Mesothelial cell of epicardium (in vitro differentiated cells): ENCODE measurements at regions not wholly inside any gene's neighbourhood (a gene's known extent, or its start where the extent isn't known, plus 50 kb on each side); places are given as distances from the start of the nearest gene placed in this dataset.

Experiments
- DNase-seq, 2 experiments: peaks; one replicate each; pipeline ENCODE4 v3.0.0; 2021; ENCODE audit warnings: low spot score in 2 of 2; ENCODE audit not compliant: unreplicated experiment in 2 of 2
- H3K27ac Mint-ChIP-seq: 2 replicates; pipeline ENCODE4 v1.8.0; 2021; ENCODE audit warnings: mixed read lengths
- H3K27me3 Mint-ChIP-seq: 2 replicates; pipeline ENCODE4 v1.8.0; 2021; ENCODE audit warnings: low read depth, mixed read lengths
- H3K36me3 Mint-ChIP-seq: 2 replicates; pipeline ENCODE4 v1.8.0; 2021; ENCODE audit warnings: mixed read lengths
- H3K4me1 Mint-ChIP-seq: 2 replicates; pipeline ENCODE4 v1.8.0; 2021; ENCODE audit warnings: mixed read lengths
- H3K4me3 Mint-ChIP-seq: 2 replicates; pipeline ENCODE4 v1.8.0; 2021; ENCODE audit warnings: mild to moderate bottlenecking, moderate library complexity, mixed read lengths
- H3K9me3 Mint-ChIP-seq: 2 replicates; pipeline ENCODE4 v1.8.0; 2021; ENCODE audit warnings: mixed read lengths
- CTCF ChIP-seq: fragments of 200-600 bp; sonication (generic); IDR thresholded peaks from one replicate; pipeline ENCODE4 v1.5.0; 2021; ENCODE audit warnings: antibody characterized with exemption; ENCODE audit not compliant: unreplicated experiment

GRCh38 chr13:40292108-40292507 lies 374.3 kb downstream of the FOXO1 start:
- no peak for DNase-seq
- H3K4me3 Mint-ChIP-seq = no peak overlapping the region
- H3K4me1 Mint-ChIP-seq = no peaks in the 10 kb centered on the region
- H3K9me3 Mint-ChIP-seq = peaks cover 14% of the 10 kb centered on the region
- H3K27me3 Mint-ChIP-seq = no peaks in the 10 kb centered on the region
- H3K27ac Mint-ChIP-seq = no peak overlapping the region
- no peak for TF ChIP-seq CTCF
- peaks cover 5% of the 10 kb centered on the region for H3K36me3 Mint-ChIP-seq

GRCh38 chr13:40292536-40292935 lies 373.9 kb downstream of the FOXO1 start:
- no peak overlapping the region for H3K4me3 Mint-ChIP-seq
- TF ChIP-seq CTCF = no peak
- DNase-seq = no peak
- H3K27ac Mint-ChIP-seq = no peak overlapping the region
- H3K9me3 Mint-ChIP-seq = peaks cover 14% of the 10 kb centered on the region
- H3K4me1 Mint-ChIP-seq = no peaks in the 10 kb centered on the region
- peaks cover 5% of the 10 kb centered on the region for H3K36me3 Mint-ChIP-seq
- H3K27me3 Mint-ChIP-seq = no peaks in the 10 kb centered on the region

- no peak for TF ChIP-seq CTCF
Observed at GRCh38 chr13:40302351-40302750, 364.1 kb downstream of the FOXO1 start.

GRCh38 chr13:40304391-40304790 lies 362.1 kb downstream of the FOXO1 start:
- TF ChIP-seq CTCF = no peak
- no peak overlapping the region for H3K27ac Mint-ChIP-seq
- peaks cover 60% of the 10 kb centered on the region for H3K9me3 Mint-ChIP-seq
- H3K27me3 Mint-ChIP-seq = no peaks in the 10 kb centered on the region
- DNase-seq = no peak
- no peak overlapping the region for H3K4me3 Mint-ChIP-seq
- peaks cover 3% of the 10 kb centered on the region for H3K4me1 Mint-ChIP-seq
- peaks cover 16% of the 10 kb centered on the region for H3K36me3 Mint-ChIP-seq

More at GRCh38 chr13:40302351-40302750, 364.1 kb downstream of the FOXO1 start:
- Mint-ChIP-seq H3K4me3 (no peak overlapping the region), H3K27me3 (no peaks in the 10 kb centered on the region), H3K27ac (no peak overlapping the region), H3K36me3 (peaks cover 16% of the 10 kb centered on the region), H3K9me3 (peaks cover 64% of the 10 kb centered on the region), H3K4me1 (no peaks in the 10 kb centered on the region)
- no peak for DNase-seq

GRCh38 chr13:40306817-40307216 lies 359.6 kb downstream of the FOXO1 start:
- peaks cover 39% of the 10 kb centered on the region for H3K9me3 Mint-ChIP-seq
- no peak for DNase-seq
- H3K36me3 Mint-ChIP-seq = peaks cover 11% of the 10 kb centered on the region
- TF ChIP-seq CTCF = no peak
- no peak overlapping the region for H3K4me3 Mint-ChIP-seq
- no peaks in the 10 kb centered on the region for H3K27me3 Mint-ChIP-seq
- peaks cover 13% of the 10 kb centered on the region for H3K4me1 Mint-ChIP-seq
- no peak overlapping the region for H3K27ac Mint-ChIP-seq

GRCh38 chr13:40309881-40310280 lies 356.6 kb downstream of the FOXO1 start:
- Mint-ChIP-seq H3K4me3 (no peak overlapping the region), H3K4me1 (peaks cover 15% of the 10 kb centered on the region), H3K36me3 (peaks cover 8% of the 10 kb centered on the region), H3K27me3 (no peaks in the 10 kb centered on the region), H3K9me3 (peaks cover 22% of the 10 kb centered on the region), H3K27ac (no peak overlapping the region)
- no peak for DNase-seq
- TF ChIP-seq CTCF = no peak
